ENCODE measurements at regions not wholly inside any gene's neighbourhood (a gene's known extent, or its start where the extent isn't known, plus 50 kb on each side); places are given as distances from the start of the nearest gene placed in this dataset.

- H3K9me3 Mint-ChIP-seq = no peaks in the 10 kb centered on the region
- TF ChIP-seq CTCF (IDR thresholded peaks at IDR 0.05; ENCODE audit: unreplicated experiment in 3 of 3) = no peak
- no peak overlapping the region for H3K27ac Mint-ChIP-seq
- no peaks in the 10 kb centered on the region for H3K36me3 Mint-ChIP-seq (ENCODE audit: low read depth)
- peaks cover 11% of the 10 kb centered on the region for H3K27me3 Mint-ChIP-seq (ENCODE audit: low read depth)
- no peaks in the 10 kb centered on the region for H3K4me1 Mint-ChIP-seq
- no peak overlapping the region for H3K4me3 Mint-ChIP-seq
Measured at GRCh38 chr13:21973437-21974125, 302.7 kb downstream of the FGF9 start.

GRCh38 chr13:21974741-21975140 is 303.9 kb downstream of the FGF9 start:
- Mint-ChIP-seq H3K27me3 (ENCODE audit: low read depth) (peaks cover 13% of the 10 kb centered on the region), H3K36me3 (ENCODE audit: low read depth) (no peaks in the 10 kb centered on the region), H3K4me3 (no peak overlapping the region), H3K9me3 (no peaks in the 10 kb centered on the region), H3K27ac (no peak overlapping the region), H3K4me1 (no peaks in the 10 kb centered on the region)
- TF ChIP-seq CTCF (IDR thresholded peaks at IDR 0.05; ENCODE audit: unreplicated experiment in 3 of 3) = no peak

GRCh38 chr13:21976159-21976558 is 305.3 kb downstream of the FGF9 start:
- Mint-ChIP-seq H3K9me3 (no peaks in the 10 kb centered on the region), H3K27me3 (ENCODE audit: low read depth) (peaks cover 13% of the 10 kb centered on the region)

GRCh38 chr13:21979161-21979806 is 308.4 kb downstream of the FGF9 start:
- Mint-ChIP-seq H3K27ac (no peak overlapping the region), H3K4me3 (no peak overlapping the region), H3K27me3 (ENCODE audit: low read depth) (peaks cover 13% of the 10 kb centered on the region), H3K9me3 (no peaks in the 10 kb centered on the region), H3K36me3 (ENCODE audit: low read depth) (no peaks in the 10 kb centered on the region), H3K4me1 (no peaks in the 10 kb centered on the region)
- TF ChIP-seq CTCF (IDR thresholded peaks at IDR 0.05; ENCODE audit: unreplicated experiment in 3 of 3) = no peak

More at GRCh38 chr13:21976159-21976558, 305.3 kb downstream of the FGF9 start:
- Mint-ChIP-seq H3K4me3 (no peak overlapping the region), H3K4me1 (no peaks in the 10 kb centered on the region), H3K27ac (no peak overlapping the region), H3K36me3 (ENCODE audit: low read depth) (no peaks in the 10 kb centered on the region)
- TF ChIP-seq CTCF (IDR thresholded peaks at IDR 0.05; ENCODE audit: unreplicated experiment in 3 of 3) = no peak

- TF ChIP-seq CTCF (IDR thresholded peaks at IDR 0.05; ENCODE audit: unreplicated experiment in 3 of 3) = no peak
- H3K27me3 Mint-ChIP-seq (ENCODE audit: low read depth) = peaks cover 16% of the 10 kb centered on the region
- no peaks in the 10 kb centered on the region for H3K36me3 Mint-ChIP-seq (ENCODE audit: low read depth)
- H3K9me3 Mint-ChIP-seq = no peaks in the 10 kb centered on the region
- H3K4me1 Mint-ChIP-seq = no peaks in the 10 kb centered on the region
- H3K27ac Mint-ChIP-seq = no peak overlapping the region
- no peak overlapping the region for H3K4me3 Mint-ChIP-seq
Measured at GRCh38 chr13:21980049-21980448, 309.2 kb downstream of the FGF9 start.

GRCh38 chr13:21984156-21984555 is 313.3 kb downstream of the FGF9 start:
- H3K4me3 Mint-ChIP-seq = no peak overlapping the region
- no peak overlapping the region for H3K27ac Mint-ChIP-seq
- peaks cover 3% of the 10 kb centered on the region for H3K27me3 Mint-ChIP-seq (ENCODE audit: low read depth)
- no peaks in the 10 kb centered on the region for H3K36me3 Mint-ChIP-seq (ENCODE audit: low read depth)
- no peaks in the 10 kb centered on the region for H3K9me3 Mint-ChIP-seq
- no peaks in the 10 kb centered on the region for H3K4me1 Mint-ChIP-seq
- TF ChIP-seq CTCF (IDR thresholded peaks at IDR 0.05; ENCODE audit: unreplicated experiment in 3 of 3) = no peak

Data from nephron (organoid).